Breast epithelium (tissue), 3 donors: ENCODE measurements at regions not wholly inside any gene's neighbourhood (a gene's known extent, or its start where the extent isn't known, plus 50 kb on each side); places are given as distances from the start of the nearest gene placed in this dataset.

Source experiments
- CTCF ChIP-seq, 3 donors: fragments of 450-650 bp; IDR thresholded peaks; one replicate each; pipeline ENCODE4 v1.5.1; 2016 to 2017; ENCODE audit warnings: antibody characterized with exemption in 3 of 3, mild to moderate bottlenecking in 3 of 3, moderate library complexity in 3 of 3
- POLR2A ChIP-seq: fragments of 450-650 bp; IDR thresholded peaks from one replicate; pipeline ENCODE4 v1.6.1; 2016; ENCODE audit warnings: antibody characterized with exemption, mild to moderate bottlenecking, moderate library complexity

- TF ChIP-seq POLR2A (no peak), CTCF (IDR thresholded peaks at IDR 0.05) (no peak)
Measured at GRCh38 chr5:7053125-7053524, 339.9 kb downstream of the TENT4A start.
